HUES48 (cell line): ENCODE measurements at regions not wholly inside any gene's neighbourhood (a gene's known extent, or its start where the extent isn't known, plus 50 kb on each side); places are given as distances from the start of the nearest gene placed in this dataset.
A peak's percentile ranks its signal among the peaks of the same experiment; 100 is the strongest.
"Not testable (repeated sequence)": the region's sequence is repeated elsewhere in the genome, so short reads cannot be mapped to it uniquely, and the experiment has no call there.

Source experiments
- H3K27ac ChIP-seq: one replicate; pipeline ENCODE4 v1.7.0; 2013; ENCODE audit warnings: low read depth, low read length, inconsistent platforms
- H3K27me3 ChIP-seq: 2 replicates; pipeline ENCODE4 v1.6.1; 2013; ENCODE audit warnings: mild to moderate bottlenecking, low read length; ENCODE audit not compliant: control insufficient read depth, insufficient read depth
- H3K36me3 ChIP-seq: 2 replicates; pipeline ENCODE4 v1.6.1; 2013; ENCODE audit warnings: low read length; ENCODE audit not compliant: control insufficient read depth, insufficient read depth
- H3K4me1 ChIP-seq: 2 replicates; pipeline ENCODE4 v1.6.1; 2013; ENCODE audit warnings: mild to moderate bottlenecking, low read length; ENCODE audit not compliant: control insufficient read depth, insufficient read depth
- H3K4me3 ChIP-seq: 2 replicates; pipeline ENCODE4 v1.5.1; 2013; ENCODE audit warnings: mild to moderate bottlenecking, low read depth, low read length
- H3K9ac ChIP-seq: 2 replicates; pipeline ENCODE4 v1.6.1; 2013; ENCODE audit warnings: mild to moderate bottlenecking, low read depth, low read length, moderate library complexity
- H3K9me3 ChIP-seq: 2 replicates; pipeline ENCODE4 v1.6.1; 2013; ENCODE audit warnings: low read length; ENCODE audit not compliant: control insufficient read depth, insufficient read depth

DNA sequence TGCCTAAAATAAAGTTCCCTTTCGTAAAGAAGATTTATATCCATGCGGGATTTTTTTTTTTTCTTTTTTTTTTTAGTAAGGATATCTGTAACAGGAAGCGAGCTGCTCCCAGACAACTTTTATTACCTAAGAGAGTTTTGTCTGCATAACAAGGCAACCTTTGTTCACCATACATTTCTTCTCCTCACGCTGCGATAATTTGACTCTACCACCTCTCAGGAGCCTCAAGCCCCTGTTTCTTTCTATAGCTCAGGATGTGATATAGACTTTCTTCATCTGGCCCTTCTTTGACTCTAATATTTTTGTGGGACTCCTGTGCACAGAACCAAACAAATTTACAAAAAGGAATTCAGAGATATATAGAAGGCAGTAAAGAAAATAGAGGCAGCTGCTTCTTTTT lies 1053.7 kb upstream of the SPRY2 start:
- Histone ChIP-seq H3K9me3 (no peaks in the 10 kb centered on the region), H3K27ac (no peak overlapping the region), H3K27me3 (no peaks in the 10 kb centered on the region), H3K4me3 (no peak overlapping the region), H3K4me1 (peaks cover 23% of the 10 kb centered on the region), H3K36me3 (no peaks in the 10 kb centered on the region), H3K9ac (no peak overlapping the region)

DNA sequence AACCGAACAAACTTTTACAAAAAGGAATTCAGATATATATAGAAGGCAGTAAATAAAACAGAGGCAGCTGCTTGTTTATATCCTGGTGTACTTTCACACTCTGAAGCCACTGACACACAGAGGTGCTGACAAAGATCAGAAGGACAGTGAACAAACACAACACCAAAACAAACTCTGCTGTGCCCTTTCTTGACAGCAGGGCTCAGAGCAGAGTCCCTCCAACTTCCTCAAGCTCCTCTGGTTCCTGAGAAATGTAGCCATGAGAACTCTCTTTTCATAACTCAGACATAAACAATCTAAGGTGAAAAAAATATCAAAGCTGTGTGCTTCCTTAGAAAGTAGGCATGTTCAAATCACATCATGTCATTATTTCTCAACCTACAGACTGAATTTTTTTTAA lies 1052.8 kb upstream of the SPRY2 start:
- Histone ChIP-seq H3K4me3 (no peak overlapping the region), H3K4me1 (peaks cover 23% of the 10 kb centered on the region), H3K9ac (no peak overlapping the region), H3K36me3 (no peaks in the 10 kb centered on the region), H3K27me3 (no peaks in the 10 kb centered on the region), H3K9me3 (no peaks in the 10 kb centered on the region), H3K27ac (peak overlapping the region; percentile 9)

DNA sequence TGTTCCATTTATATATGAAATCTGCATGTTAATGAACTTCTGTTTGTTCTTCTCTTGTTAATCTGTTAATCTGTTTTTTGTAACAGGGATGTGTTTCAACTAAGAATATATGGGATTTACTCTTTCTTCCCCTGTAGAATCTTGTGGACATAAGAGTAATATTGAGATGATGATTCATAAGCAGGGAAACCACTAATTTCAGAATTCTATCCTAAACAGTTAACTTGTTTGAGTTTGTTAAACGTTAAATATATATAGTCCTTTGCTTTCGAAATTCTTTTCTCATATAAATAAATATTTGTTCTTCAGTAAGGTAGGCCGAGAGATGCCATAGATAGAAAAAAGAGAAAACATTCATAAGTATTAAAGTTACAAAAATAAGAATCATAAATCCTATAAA lies 1052.2 kb upstream of the SPRY2 start:
- no peaks in the 10 kb centered on the region for H3K36me3 ChIP-seq
- no peaks in the 10 kb centered on the region for H3K27me3 ChIP-seq
- peak overlapping the region; percentile 51 for H3K27ac ChIP-seq
- peaks cover 23% of the 10 kb centered on the region for H3K4me1 ChIP-seq
- no peak overlapping the region for H3K9ac ChIP-seq
- H3K9me3 ChIP-seq = no peaks in the 10 kb centered on the region
- H3K4me3 ChIP-seq = no peak overlapping the region

DNA sequence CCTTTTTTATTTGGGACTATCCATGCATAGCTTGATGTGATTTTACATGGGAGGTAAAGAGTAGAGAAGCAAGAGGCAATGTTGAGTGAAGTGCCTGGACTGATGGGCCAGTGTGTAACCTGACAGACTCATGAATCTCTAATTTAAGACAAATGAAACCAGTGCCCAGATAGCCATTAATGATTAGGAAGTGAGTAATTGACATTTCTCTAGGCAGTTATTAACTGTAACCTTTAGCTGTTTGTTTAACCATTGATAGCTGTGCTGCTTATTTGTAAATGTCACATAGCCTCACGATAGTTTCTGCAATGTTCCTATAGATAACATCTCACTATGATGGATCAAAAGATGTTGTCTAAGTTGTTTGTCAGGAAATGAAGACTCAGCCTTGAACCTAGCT lies 1047.5 kb upstream of the SPRY2 start:
- no peak overlapping the region for H3K4me3 ChIP-seq
- H3K4me1 ChIP-seq = peaks cover 11% of the 10 kb centered on the region
- H3K9ac ChIP-seq = no peak overlapping the region
- no peak overlapping the region for H3K27ac ChIP-seq
- no peaks in the 10 kb centered on the region for H3K27me3 ChIP-seq
- no peaks in the 10 kb centered on the region for H3K36me3 ChIP-seq
- H3K9me3 ChIP-seq = no peaks in the 10 kb centered on the region

DNA sequence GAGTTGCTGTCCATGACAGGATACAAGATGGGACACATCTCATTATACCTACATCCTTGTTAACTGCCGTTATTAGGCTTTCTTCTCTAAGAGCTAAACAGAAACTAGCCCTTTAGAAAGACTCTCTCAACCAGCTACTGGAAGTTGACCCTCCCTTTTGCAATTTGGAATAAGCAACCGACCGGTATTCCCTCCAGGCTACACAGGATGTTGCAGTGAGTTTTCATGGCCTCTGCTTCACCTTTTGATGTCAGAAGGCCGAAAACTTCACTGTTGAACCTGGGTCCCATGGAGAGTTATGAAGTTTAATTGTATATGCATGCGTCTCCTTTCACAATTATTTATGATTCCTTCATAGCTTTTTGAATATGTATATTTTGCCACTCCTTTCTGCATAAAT lies 1042.5 kb upstream of the SPRY2 start:
- Histone ChIP-seq H3K36me3 (no peaks in the 10 kb centered on the region), H3K4me3 (no peak overlapping the region), H3K27me3 (no peaks in the 10 kb centered on the region), H3K4me1 (peaks cover 13% of the 10 kb centered on the region), H3K9ac (no peak overlapping the region), H3K27ac (no peak overlapping the region), H3K9me3 (no peaks in the 10 kb centered on the region)

DNA sequence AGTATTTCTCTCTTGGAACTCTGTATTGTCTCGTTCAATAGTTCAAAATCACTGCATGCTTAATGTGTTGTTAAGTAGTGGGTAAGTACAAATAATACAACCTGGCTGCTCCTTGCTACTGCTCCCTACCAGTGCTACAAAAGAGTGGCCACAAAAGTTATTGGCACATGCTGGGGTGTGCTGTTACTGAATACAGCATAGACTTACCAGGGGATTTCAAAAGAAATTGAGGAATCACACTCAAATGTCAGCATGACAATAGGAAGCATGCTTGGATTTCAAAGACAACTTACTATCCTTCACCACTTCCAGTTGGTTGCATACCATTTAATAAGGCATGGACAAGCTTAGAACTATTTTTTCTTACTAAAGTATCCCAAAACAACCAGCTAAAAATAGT lies 1041.3 kb upstream of the SPRY2 start:
- Histone ChIP-seq H3K36me3 (no peaks in the 10 kb centered on the region), H3K9ac (no peak overlapping the region), H3K4me3 (no peak overlapping the region), H3K27ac (no peak overlapping the region), H3K4me1 (peaks cover 13% of the 10 kb centered on the region), H3K9me3 (no peaks in the 10 kb centered on the region), H3K27me3 (no peaks in the 10 kb centered on the region)

DNA sequence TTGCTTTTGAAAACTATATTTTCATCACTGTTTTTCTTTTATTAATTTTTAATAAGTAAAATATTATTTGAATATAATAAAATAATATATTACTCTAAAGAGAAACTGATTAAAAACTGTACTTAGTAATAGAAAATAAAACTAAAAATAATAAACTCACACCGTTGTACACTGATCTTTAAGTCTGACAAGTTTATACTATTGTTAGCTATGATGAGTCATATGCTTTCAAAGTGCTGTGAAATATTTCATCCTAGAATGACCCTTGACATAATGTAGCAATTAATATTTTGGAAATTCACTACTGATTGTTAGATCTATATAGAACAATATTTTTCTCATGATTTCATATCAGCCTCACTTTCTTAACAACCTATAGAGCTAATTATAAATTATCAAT lies 1040.6 kb upstream of the SPRY2 start:
- no peak overlapping the region for H3K27ac ChIP-seq
- H3K9me3 ChIP-seq = no peaks in the 10 kb centered on the region
- H3K4me3 ChIP-seq = no peak overlapping the region
- H3K4me1 ChIP-seq = peaks cover 13% of the 10 kb centered on the region
- no peaks in the 10 kb centered on the region for H3K27me3 ChIP-seq
- no peaks in the 10 kb centered on the region for H3K36me3 ChIP-seq
- no peak overlapping the region for H3K9ac ChIP-seq

DNA sequence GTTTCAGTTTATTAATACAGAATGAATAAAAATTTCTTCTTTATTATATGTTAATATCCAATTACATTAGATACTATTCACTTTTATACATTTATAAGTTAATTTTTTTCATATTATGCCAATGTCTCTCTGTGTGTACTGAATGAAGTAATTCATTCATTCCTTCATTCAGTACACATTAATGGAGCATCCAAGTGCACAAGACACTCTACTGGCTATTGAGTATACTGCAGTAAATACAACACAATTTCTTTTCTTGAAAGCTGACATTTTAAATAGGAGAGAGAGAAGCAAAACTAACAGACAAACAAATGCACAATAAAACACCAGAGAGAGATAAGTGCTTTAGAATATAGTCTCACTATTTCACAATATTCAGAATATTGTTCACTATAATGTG lies 1038.3 kb upstream of the SPRY2 start:
- Histone ChIP-seq H3K4me3 (no peak overlapping the region), H3K9ac (no peak overlapping the region), H3K27me3 (no peaks in the 10 kb centered on the region), H3K4me1 (peaks cover 13% of the 10 kb centered on the region), H3K36me3 (no peaks in the 10 kb centered on the region), H3K27ac (no peak overlapping the region), H3K9me3 (no peaks in the 10 kb centered on the region)

DNA sequence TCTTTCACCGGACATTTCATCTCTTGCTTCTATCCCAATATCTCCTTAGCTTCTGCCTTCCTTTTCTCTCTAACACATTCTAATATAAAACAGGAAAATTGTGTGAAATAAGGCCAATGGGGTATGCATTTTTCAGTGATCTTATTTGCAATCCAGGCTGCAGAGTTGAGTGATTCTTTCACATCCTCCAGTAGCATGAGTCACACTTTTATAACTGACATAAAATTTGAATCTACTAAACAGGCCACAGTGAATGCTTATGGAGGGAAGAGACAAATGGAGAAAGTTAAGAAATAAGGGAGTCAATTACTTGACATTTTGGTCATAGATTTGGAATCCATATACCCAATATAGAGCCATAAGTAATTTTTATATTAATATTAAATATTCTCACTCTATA lies 1037.0 kb upstream of the SPRY2 start:
- no peaks in the 10 kb centered on the region for H3K36me3 ChIP-seq
- H3K4me3 ChIP-seq = no peak overlapping the region
- H3K9me3 ChIP-seq = no peaks in the 10 kb centered on the region
- peaks cover 13% of the 10 kb centered on the region for H3K4me1 ChIP-seq
- no peak overlapping the region for H3K9ac ChIP-seq
- no peaks in the 10 kb centered on the region for H3K27me3 ChIP-seq
- H3K27ac ChIP-seq = no peak overlapping the region

DNA sequence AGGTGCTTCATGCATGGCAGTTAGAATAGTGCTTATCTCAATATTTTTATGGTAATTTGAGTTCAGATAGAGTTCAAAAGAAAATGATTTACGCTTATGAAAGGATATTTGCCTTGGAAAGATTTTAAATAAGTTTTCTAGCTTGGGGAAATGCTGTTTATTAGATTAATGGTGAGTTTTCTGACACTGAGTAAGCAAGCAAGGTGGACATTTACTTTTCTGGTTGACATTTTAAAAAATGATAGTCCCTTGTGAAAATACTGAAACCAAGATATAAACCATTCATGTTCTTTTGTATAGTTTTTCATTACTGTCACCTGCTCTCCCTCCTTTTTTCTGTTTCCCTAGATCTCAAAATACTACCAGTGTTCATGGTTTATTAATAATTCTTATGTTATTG lies 1034.8 kb upstream of the SPRY2 start:
- no peaks in the 10 kb centered on the region for H3K9me3 ChIP-seq
- no peak overlapping the region for H3K9ac ChIP-seq
- H3K27ac ChIP-seq = no peak overlapping the region
- H3K4me3 ChIP-seq = no peak overlapping the region
- no peaks in the 10 kb centered on the region for H3K36me3 ChIP-seq
- H3K4me1 ChIP-seq = no peaks in the 10 kb centered on the region
- no peaks in the 10 kb centered on the region for H3K27me3 ChIP-seq

DNA sequence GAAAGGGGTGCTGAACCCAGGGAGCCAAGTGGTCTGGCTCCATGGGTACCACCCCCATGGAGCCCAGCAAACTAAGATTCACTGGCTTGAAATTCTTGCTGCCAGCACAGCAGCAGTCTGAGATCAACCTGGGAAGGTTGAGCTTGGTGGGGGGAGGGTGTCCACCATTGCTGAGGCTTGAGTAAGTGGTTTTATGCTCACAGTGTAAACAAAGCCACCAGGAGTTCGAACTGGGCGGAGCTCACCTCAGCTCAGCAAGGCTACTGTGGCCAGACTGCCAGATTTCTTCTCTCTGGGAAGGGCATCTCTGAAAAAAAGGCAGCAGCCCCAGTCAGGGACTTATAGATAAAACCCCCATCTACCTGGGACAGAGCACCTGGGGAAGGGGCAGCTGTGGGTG lies 1021.8 kb upstream of the SPRY2 start:
- not testable (repeated sequence) for H3K9me3 ChIP-seq, H3K36me3 ChIP-seq, H3K4me3 ChIP-seq, H3K4me1 ChIP-seq, H3K9ac ChIP-seq, H3K27me3 ChIP-seq, H3K27ac ChIP-seq

DNA sequence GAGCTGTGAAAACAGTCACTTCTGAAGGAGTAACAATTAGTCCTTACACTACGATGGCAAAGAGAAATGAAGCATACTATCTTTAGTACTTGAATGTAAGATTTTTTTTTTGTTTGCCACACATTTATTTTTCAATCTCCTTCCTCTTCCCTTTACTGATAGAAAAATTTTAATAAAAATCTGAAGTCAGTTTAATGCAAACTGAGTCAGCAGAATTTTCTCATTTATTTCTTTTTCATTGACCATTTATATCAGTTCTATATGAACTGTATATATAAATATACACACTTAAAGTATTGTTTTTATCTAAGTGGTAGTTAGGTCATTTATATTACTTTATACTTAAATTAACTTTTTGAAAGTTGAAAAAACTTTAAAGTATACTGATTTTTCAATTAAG lies 1009.1 kb upstream of the SPRY2 start:
- Histone ChIP-seq H3K9me3 (no peaks in the 10 kb centered on the region), H3K36me3 (no peaks in the 10 kb centered on the region), H3K27ac (no peak overlapping the region), H3K4me3 (no peak overlapping the region), H3K4me1 (no peaks in the 10 kb centered on the region), H3K27me3 (no peaks in the 10 kb centered on the region), H3K9ac (no peak overlapping the region)
